Suprapubic skin (tissue), 4 donors: ENCODE measurements at regions not wholly inside any gene's neighbourhood (a gene's known extent, or its start where the extent isn't known, plus 50 kb on each side); places are given as distances from the start of the nearest gene placed in this dataset.

Experiments used
- DNase-seq, 2 donors: peaks; one replicate each; pipeline ENCODE4 v3.0.0-alpha.2; 2019; ENCODE audit warnings: low spot score in 2 of 2
- H3K27ac ChIP-seq: fragments of 200-600 bp; sonication (generic); one replicate; pipeline ENCODE4 v1.5.1; 2019
- H3K27me3 ChIP-seq: fragments of 200-600 bp; sonication (generic); one replicate; pipeline ENCODE4 v1.5.1; 2019
- H3K36me3 ChIP-seq: fragments of 200-600 bp; sonication (generic); one replicate; pipeline ENCODE4 v1.5.1; 2019
- H3K4me1 ChIP-seq: fragments of 200-600 bp; sonication (generic); one replicate; pipeline ENCODE4 v1.5.1; 2019
- H3K4me3 ChIP-seq: fragments of 200-600 bp; sonication (generic); one replicate; pipeline ENCODE4 v1.5.1; 2019; ENCODE audit warnings: mild to moderate bottlenecking
- H3K9me3 ChIP-seq: fragments of 200-600 bp; sonication (generic); one replicate; pipeline ENCODE4 v1.5.1; 2019
- CTCF ChIP-seq, 2 donors: fragments of 200-600 bp in 1 of 2; fragments of 450-650 bp in 1 of 2; sonication (generic) in 1 of 2; IDR thresholded peaks; one replicate each; pipeline ENCODE4 v1.5.1; 2016 to 2019; ENCODE audit warnings: antibody characterized with exemption in 2 of 2, mild to moderate bottlenecking in 1 of 2, moderate library complexity in 1 of 2
- EP300 ChIP-seq: sonication (generic); formaldehyde crosslinking; IDR thresholded peaks from one replicate; pipeline ENCODE4 v1.6.1; 2017; ENCODE audit warnings: antibody characterized with exemption
- POLR2A ChIP-seq, 2 donors: fragments of 450-650 bp; IDR thresholded peaks; one replicate each; pipeline ENCODE4 v1.6.1; 2017; ENCODE audit warnings: antibody characterized with exemption in 2 of 2, mild to moderate bottlenecking in 2 of 2, moderate library complexity in 2 of 2
- POLR2AphosphoS5 ChIP-seq, 3 donors: sonication (generic); formaldehyde crosslinking; IDR thresholded peaks; one replicate each; pipeline ENCODE4 v1.6.1; 2017; ENCODE audit warnings: antibody characterized with exemption in 3 of 3
- WGBS: methylation state at CpG from one replicate; pipeline ENCODE4 v1.1.5; 2018; 5-methylcytosine and 5-hydroxymethylcytosine counted together

- no peaks in the 10 kb centered on the region for H3K36me3 ChIP-seq
- H3K27me3 ChIP-seq, result no peaks in the 10 kb centered on the region
- no peaks in the 10 kb centered on the region for H3K4me1 ChIP-seq
- 82% methylated on average over 3 of the region's 3 CpGs for WGBS
- H3K27ac ChIP-seq, result no peak overlapping the region
- no peaks in the 10 kb centered on the region for H3K9me3 ChIP-seq
- DNase-seq, result no peak
- H3K4me3 ChIP-seq, result no peak overlapping the region
- no peak for TF ChIP-seq EP300
- TF ChIP-seq CTCF (IDR thresholded peaks at IDR 0.05), result no peak
- TF ChIP-seq POLR2A (IDR thresholded peaks at IDR 0.05), result no peak
- no peak for TF ChIP-seq POLR2AphosphoS5 (IDR thresholded peaks at IDR 0.05)
These were observed 103.3 kb downstream of the DLEU7 start for GRCh38 chr13:50740052-50740741.

GRCh38 chr13:50742353-50742752 lies 101.1 kb downstream of the DLEU7 start:
- no peak for DNase-seq
- Histone ChIP-seq H3K4me3 (no peak overlapping the region), H3K27me3 (no peaks in the 10 kb centered on the region), H3K27ac (no peak overlapping the region), H3K36me3 (no peaks in the 10 kb centered on the region), H3K4me1 (no peaks in the 10 kb centered on the region), H3K9me3 (no peaks in the 10 kb centered on the region)
- TF ChIP-seq POLR2AphosphoS5 (IDR thresholded peaks at IDR 0.05) (no peak), EP300 (no peak), POLR2A (IDR thresholded peaks at IDR 0.05) (no peak), CTCF (IDR thresholded peaks at IDR 0.05) (no peak)
- 90% methylated on average over 2 of the region's 2 CpGs for WGBS

GRCh38 chr13:50742968-50743367 lies 100.5 kb downstream of the DLEU7 start:
- Histone ChIP-seq H3K27me3 (no peaks in the 10 kb centered on the region), H3K9me3 (no peaks in the 10 kb centered on the region), H3K27ac (no peak overlapping the region), H3K4me1 (no peaks in the 10 kb centered on the region), H3K4me3 (no peak overlapping the region), H3K36me3 (no peaks in the 10 kb centered on the region)
- no peak for TF ChIP-seq EP300
- no peak for TF ChIP-seq POLR2A (IDR thresholded peaks at IDR 0.05)
- TF ChIP-seq CTCF (IDR thresholded peaks at IDR 0.05), result no peak
- no peak for TF ChIP-seq POLR2AphosphoS5 (IDR thresholded peaks at IDR 0.05)
- no peak for DNase-seq

- 91% methylated on average over 6 of the region's 6 CpGs for WGBS
- H3K36me3 ChIP-seq, result no peaks in the 10 kb centered on the region
- no peak for TF ChIP-seq CTCF (IDR thresholded peaks at IDR 0.05)
- TF ChIP-seq POLR2AphosphoS5 (IDR thresholded peaks at IDR 0.05), result no peak
- TF ChIP-seq EP300, result no peak
- TF ChIP-seq POLR2A (IDR thresholded peaks at IDR 0.05), result no peak
- no peak for DNase-seq
- H3K4me3 ChIP-seq, result no peak overlapping the region
- H3K4me1 ChIP-seq, result no peaks in the 10 kb centered on the region
- H3K9me3 ChIP-seq, result no peaks in the 10 kb centered on the region
- no peak overlapping the region for H3K27ac ChIP-seq
- H3K27me3 ChIP-seq, result no peaks in the 10 kb centered on the region
These were observed 99.3 kb downstream of the DLEU7 start for GRCh38 chr13:50744116-50744660.

- Histone ChIP-seq H3K4me3 (no peak overlapping the region), H3K36me3 (no peaks in the 10 kb centered on the region), H3K27me3 (no peaks in the 10 kb centered on the region), H3K9me3 (no peaks in the 10 kb centered on the region), H3K4me1 (no peaks in the 10 kb centered on the region), H3K27ac (no peak overlapping the region)
- TF ChIP-seq CTCF (IDR thresholded peaks at IDR 0.05), result no peak
- no peak for DNase-seq
- WGBS, result 85% methylated on average over 4 of the region's 4 CpGs
These were observed 97.9 kb downstream of the DLEU7 start for GRCh38 chr13:50745542-50746115.
